Panc1 (cell line): ENCODE measurements at regions not wholly inside any gene's neighbourhood (a gene's known extent, or its start where the extent isn't known, plus 50 kb on each side); places are given as distances from the start of the nearest gene placed in this dataset.

Experiments used
- REST ChIP-seq, 2 experiments: IDR thresholded peaks; 2 replicates each; pipeline ENCODE4 v1.6.1; 2011 to 2012; ENCODE audit warnings: low read depth in 2 of 2, control low read depth in 1 of 2, low read length in 1 of 2, mild to moderate bottlenecking in 1 of 2, moderate library complexity in 1 of 2; ENCODE audit not compliant: insufficient read depth in 1 of 2
- TF ChIP-seq, protein P1 (sequence below): fragments of 450-650 bp; IDR thresholded peaks from 2 replicates; pipeline ENCODE4 v1.5.1; 2017; ENCODE audit warnings: mild to moderate bottlenecking

- TF ChIP-seq, protein P1, sequence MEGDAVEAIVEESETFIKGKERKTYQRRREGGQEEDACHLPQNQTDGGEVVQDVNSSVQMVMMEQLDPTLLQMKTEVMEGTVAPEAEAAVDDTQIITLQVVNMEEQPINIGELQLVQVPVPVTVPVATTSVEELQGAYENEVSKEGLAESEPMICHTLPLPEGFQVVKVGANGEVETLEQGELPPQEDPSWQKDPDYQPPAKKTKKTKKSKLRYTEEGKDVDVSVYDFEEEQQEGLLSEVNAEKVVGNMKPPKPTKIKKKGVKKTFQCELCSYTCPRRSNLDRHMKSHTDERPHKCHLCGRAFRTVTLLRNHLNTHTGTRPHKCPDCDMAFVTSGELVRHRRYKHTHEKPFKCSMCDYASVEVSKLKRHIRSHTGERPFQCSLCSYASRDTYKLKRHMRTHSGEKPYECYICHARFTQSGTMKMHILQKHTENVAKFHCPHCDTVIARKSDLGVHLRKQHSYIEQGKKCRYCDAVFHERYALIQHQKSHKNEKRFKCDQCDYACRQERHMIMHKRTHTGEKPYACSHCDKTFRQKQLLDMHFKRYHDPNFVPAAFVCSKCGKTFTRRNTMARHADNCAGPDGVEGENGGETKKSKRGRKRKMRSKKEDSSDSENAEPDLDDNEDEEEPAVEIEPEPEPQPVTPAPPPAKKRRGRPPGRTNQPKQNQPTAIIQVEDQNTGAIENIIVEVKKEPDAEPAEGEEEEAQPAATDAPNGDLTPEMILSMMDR, result no peak
- TF ChIP-seq REST (IDR thresholded peaks at IDR 0.05; ENCODE audit: insufficient read depth in 1 of 2, low read depth in 2 of 2, low read length in 1 of 2), result no peak
Observed at GRCh38 chr2:19111354-19111753, 247.1 kb downstream of the OSR1 start.
